HG02588 (cell line): ENCODE measurements at regions not wholly inside any gene's neighbourhood (a gene's known extent, or its start where the extent isn't known, plus 50 kb on each side); places are given as distances from the start of the nearest gene placed in this dataset.

Source experiments
- ATAC-seq: cut with Tn5 transposase; IDR thresholded peaks from one replicate; pipeline ENCODE4 v1.9.1; 2021; ENCODE audit warnings: mild to moderate bottlenecking, moderate library complexity; ENCODE audit not compliant: unreplicated experiment

DNA sequence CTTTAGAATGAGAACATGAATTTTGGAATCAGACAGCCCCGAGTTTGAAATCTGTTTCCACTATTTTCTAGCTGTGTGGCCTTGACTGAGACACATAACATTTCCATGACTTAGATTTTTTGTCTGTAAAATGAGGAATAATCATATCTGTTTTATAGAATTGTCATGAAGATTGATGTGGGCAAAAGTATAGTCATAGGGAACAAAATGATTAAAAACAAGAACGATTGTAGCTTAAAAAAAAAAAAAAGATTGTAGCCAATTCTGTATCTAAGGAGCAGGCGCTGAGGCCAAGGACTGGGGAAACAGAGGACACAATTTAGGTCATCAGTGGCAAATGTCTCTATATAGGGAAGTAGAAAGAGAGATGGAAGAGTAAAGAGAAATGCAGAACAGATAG lies 201.6 kb upstream of the C1QTNF7 start:
- no peak for ATAC-seq

DNA sequence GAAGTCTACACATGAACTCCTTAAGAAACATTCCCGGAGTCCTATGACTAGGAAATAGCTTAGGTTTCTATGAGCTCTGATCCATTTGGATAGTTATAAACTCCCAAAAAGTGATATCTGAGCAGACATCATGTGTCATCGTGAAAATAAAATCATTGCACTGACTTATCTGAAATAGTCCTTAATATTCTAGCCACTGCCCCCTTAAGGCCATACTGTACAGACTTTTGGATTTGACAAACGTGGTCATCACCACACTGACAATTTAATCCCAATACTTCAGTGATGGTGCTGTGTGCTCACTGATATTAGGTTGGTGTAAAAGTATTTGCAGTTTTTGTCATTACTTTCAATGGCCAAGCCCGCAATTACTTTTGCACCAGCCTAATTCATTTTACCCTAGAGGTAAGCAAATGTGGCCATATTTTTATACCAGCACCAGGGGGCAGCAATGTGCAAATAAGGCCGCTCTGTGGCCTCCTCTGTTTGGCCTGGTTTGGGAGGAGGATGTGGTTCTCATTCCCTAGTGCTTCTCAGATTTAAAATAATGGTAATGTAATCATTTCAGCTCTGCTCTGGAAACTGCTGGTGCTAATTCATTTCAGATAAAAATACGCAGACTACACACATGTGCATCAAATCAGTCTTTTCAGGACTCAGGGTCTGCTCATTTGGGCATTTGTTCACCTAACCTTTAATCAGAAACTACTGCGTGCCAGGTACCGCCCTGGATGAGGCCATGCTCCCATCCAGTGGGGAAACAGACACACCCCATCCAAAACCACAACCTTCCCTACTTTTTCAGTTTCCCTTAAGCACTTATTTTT lies 196.4 kb upstream of the C1QTNF7 start:
- ATAC-seq = peak; percentile 67

DNA sequence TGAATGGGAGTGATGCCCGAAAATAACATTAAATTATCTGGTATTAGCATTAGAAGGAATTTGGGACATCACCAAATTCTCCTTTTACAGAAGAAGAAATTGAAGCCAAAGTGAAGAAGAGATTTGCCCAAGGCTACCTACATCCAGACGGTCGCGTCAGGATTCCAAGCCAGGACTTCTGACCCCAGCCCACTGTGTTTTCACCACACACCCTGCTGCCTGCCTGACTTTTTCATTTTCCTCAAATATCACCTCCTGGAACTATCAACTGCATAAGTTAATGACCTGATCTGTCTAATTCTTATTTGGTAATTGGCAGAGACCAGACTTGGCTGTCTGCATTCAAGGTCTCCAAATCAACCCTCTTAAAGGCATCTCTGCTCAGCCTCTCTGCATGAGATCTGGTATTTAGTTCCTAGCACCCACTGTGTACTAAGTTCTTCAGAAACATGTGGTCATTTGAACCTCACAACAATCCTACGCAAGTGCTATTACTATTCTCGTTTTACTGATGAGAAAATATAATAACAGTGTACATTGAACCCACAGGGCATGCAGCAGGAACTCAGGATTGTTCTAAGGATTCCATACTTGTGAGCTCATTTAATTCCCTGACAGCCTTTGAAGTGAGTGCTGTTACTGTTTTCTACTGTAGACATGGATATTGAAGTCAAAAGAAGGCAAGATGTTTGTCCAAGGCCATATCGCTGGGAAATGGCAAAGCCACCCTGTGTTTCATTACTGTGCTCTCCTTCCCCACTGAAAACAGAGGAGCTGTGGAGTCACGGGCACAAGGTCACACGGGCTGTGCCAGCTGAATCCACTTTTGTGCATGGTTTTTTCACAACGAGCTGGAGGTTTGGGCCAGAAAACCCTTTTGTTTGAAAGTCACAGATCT lies 195.2 kb upstream of the C1QTNF7 start:
- ATAC-seq = no peak

DNA sequence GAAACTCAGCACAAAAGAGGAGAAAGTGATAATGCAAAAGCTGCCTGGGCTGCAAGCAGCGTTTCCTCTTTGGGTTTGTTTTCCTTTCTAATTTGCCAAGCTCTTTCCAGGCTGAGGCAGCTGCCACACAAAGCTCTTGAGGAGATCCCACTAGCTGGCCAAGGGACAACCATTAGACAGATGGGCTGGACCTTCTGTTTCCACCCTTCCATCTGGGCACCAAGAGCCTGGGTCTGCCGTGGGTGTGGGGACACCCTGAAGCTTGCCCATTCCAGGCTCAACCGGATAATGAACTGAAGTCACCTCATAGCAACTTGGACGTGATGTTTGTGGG lies 194.6 kb upstream of the C1QTNF7 start:
- ATAC-seq = no peak

DNA sequence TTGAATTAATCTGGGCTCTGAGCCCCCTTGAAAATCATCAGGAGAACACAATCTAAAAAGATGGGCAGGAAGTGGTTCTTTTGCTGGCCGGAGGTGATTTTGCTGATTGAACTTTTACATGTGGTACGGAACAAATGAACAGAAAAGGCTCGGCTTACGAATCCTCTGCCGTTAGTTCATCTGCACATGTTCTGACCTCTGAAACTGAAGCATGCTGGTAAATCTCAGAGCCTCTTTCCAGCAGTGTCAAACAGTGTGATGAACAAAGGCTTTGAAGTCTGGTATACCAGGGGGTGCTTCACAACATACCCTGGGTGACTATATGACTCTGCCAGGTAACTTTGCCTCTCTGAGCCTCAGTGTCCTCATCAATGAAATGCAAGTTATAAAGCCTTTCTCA lies 194.2 kb upstream of the C1QTNF7 start:
- ATAC-seq = no peak

DNA sequence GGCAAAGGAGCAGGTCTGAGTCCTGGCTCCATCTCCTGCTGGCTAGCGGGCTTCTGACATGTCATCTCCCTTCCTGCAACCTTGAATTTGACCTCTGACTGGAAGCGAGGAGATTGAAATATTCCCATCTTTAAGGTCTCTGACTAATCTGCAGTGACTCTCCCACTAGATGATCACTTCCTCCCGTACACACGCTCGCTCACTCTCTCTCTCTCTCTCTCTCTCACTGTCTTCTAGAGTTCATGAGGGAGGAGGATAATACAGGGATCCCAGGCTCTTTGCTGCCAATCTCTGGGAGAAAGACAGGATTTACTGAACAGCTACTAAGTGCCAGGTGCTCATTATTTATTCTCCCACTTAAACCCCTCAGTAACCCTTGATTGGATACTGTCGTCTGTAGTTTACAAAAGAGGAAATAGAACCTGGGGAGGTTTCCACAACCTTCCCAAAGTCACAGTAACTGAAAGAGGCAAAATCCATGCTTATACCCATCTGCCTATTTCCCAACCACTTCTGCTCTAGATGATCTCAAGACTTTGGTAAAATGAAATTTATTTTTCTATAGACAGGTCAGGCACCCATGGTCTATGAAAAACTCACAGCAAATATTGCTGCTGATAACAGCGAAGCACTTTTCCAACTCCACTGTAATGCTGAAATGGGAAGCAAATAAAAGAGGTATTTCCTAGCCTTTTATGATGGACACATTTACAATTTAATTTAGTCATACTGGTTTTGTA lies 193.5 kb upstream of the C1QTNF7 start:
- ATAC-seq = no peak

DNA sequence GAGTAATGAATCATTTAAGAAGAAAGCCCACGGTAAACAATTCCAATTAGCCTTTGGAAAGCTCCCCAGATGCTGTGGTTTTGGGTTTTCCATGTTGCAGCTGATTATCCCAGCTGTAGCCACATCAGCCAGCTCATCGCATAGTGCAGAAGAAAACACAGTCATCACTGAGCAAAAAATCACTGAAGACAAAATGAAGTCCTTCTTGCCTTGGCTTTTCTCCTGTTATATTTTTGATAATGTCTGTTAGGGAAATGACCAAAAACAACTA lies 193.0 kb upstream of the C1QTNF7 start:
- ATAC-seq = no peak

DNA sequence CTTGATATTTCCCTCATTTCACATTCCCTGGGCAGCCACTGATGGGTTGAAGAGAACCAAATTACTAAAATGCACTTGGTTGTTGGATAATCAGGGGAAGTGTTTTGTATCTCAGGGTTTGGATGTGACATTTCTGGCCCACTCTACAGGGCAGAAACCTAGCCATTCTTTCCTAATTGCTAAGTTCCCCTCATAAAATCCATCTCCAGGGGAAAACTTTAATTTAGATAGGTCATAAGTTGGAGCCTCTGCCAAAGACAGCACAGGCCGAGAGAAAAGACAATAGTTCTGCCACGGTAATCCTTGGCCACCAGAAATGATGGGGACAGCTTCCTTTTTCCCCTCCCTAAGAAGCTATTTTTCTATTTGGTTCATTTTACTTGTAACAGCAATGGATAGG lies 192.7 kb upstream of the C1QTNF7 start:
- no peak for ATAC-seq

DNA sequence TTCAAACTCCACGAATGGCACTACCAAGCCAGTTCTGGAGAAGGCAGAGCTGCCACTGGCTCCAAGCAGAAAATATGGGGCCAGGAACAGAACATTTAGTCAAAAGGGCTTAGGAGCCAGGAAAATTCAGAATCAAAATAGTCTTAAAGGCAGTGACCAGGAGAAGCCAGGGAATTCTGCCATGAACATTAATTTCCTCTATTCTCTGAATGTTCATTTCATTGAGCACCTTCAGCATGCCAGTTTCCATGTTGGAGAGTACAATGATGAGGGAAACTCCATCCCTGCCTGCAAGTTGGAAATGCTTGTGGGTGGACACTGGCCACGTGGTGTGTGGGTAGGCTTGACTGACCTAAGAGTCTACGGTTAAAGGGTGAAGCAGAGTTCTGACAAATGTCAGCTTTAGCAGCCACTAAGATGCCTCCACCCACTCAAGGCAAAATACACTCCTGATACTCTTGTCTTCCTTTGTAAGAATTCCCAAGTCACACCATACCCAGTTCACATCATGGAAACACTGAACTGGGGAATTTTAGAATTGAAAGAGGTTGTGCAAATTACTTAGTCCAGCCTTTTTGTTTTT lies 190.1 kb upstream of the C1QTNF7 start:
- ATAC-seq = no peak

DNA sequence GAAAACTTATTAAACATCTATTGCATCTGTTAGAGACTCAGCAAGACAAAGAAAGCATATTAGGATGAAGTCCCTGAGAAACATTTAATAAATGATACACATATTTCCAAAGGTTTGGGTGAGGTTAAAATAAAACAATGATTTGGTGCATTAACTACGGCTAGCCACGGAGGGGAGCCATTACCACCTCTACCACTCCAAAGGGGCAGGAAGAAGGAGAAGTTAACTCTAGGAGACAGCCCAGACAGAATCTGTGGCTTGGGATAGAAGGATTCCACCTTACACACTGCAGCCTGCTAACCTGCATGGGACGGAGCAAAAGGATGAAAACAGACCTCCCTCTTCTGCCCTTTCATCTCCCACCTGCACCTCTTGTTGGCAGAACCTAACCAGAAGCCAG lies 189.1 kb upstream of the C1QTNF7 start:
- ATAC-seq = no peak

DNA sequence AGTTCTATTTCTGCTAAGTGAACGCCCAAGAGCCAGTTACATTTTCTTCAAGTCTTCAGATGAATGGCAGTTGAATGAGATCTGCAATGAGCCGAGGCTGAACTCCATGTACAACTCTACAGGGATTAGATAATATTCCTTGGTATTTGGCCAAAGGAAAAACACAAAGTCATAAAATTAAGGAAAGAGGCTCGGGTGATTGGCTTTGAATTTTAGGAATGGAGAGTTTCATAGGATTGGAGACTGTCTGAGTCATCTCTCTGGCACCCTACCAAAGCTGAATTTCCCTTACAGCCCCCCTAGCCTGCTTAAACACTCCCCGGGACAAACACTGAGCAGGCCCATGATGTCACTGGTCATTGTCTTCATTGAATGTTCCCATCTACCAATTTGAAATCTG lies 188.0 kb upstream of the C1QTNF7 start:
- no peak for ATAC-seq

DNA sequence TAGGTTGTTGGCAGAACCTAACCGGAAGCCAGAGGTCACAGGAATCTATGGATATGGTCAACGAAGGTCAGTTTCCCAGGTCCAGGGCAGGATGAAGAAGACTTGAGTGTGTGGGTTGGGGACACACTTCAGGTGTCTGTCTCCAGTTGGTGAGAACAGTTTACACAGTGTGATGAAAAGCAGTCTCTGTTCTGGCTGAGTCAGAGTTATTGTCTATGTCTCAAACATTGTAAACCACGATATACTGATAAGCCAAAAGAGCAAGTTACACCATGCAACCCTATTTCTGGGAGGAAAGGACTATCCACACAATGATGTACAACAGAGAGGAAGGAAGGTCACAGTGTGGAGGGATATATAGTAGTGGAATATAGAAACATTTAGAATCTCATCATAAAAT lies 187.1 kb upstream of the C1QTNF7 start:
- ATAC-seq = no peak

DNA sequence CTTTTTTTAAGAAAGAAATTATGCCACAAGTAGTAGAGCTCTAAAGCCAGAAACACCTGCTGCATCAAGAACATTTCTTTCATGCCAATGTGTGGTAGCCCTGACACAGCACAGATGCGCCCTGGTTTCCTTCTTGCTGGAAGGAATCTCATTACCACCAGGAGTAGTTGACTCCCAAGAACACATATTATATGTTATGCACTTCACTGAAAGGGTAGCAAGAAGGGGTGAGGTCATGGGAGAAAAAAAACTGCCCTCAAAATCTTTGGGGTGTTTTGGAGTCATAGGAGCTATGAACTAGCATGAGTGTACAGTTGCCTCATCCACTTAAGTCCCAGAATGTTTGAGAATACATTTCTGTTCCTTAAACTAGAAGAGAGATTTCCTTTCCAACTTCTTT lies 185.8 kb upstream of the C1QTNF7 start:
- no peak for ATAC-seq

DNA sequence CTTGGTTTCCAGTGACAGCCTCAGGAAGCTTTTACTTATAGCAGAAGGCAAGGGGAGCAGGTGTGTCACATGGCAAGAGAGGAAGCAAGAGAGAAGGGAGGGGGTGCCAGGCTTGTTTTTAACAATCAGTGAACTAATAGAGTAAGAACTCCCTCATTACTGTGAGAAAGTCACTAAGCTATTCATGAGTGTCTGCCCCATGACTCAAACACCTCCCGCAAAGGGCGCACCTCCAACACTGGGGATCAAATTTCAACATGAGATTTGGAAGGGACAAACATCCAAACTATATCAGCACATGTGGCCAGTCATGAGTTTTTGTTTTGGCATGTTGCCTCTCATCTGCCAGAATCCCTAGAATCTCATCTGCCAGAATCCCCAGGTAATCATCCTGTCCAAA lies 183.5 kb upstream of the C1QTNF7 start:
- no peak for ATAC-seq

DNA sequence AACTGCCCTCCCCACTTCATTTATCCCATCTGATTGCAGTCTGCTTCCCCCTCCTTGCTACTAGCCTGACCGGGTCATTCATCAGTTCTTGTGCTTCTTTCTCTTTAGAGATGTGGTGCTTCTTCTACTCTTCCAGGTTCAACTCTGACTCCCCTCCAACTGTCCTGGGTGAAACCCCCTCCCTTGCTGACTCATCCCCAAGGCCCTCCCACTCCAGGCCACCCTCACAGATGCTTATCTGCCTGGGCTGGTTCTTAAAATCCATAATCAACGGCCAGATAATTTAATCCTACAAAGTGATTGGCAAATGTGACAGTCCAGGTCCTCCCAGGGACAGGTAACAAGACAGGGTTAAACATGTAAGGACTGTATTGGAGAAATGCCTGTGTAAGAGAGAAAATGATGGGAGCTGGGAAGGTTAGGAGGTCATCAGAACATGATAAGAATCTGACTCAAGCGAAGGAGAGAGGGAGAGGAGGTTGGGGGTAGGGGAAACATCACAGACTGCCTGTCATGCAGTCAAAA lies 182.8 kb upstream of the C1QTNF7 start:
- no peak for ATAC-seq

DNA sequence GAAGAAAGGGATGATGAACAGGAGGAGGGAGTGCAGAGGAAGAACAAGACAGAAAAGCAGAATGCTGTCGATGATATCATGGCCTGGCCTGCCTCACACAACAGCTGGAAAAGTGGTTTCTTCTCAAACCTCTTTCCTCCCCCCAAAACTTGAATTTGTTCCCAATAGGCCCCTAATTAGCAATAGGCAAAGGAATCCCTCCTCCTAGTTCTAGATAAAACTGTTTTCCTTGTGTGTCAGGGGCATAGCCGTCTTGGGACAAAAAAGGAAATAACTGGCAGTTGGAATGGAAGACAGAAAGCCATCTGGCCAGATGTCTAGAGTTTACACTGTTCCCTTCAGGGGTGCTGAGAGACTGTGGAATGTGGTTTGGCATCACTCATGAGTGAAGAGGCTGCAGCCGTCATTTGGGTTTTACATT lies 177.8 kb upstream of the C1QTNF7 start:
- no peak for ATAC-seq

DNA sequence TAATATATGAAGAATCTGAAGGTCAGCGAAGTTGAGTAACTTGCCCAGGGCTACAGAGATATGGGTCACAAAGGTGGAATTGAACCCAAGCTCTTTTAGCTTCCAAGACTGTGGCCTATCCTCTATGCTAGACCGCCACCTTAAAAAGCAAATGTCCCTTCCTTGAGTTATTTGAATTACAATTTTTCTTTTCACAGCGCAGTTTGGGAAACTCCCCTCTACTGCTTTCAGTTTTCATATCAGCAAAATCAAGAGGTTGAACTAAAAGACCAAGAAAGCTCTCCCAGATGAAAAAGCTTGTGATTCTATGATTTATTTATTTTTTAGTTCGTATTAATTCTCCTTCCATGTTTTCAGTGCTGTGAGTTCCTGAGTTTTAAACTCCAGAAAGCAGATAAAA lies 174.5 kb upstream of the C1QTNF7 start:
- ATAC-seq = peak; percentile 86

DNA sequence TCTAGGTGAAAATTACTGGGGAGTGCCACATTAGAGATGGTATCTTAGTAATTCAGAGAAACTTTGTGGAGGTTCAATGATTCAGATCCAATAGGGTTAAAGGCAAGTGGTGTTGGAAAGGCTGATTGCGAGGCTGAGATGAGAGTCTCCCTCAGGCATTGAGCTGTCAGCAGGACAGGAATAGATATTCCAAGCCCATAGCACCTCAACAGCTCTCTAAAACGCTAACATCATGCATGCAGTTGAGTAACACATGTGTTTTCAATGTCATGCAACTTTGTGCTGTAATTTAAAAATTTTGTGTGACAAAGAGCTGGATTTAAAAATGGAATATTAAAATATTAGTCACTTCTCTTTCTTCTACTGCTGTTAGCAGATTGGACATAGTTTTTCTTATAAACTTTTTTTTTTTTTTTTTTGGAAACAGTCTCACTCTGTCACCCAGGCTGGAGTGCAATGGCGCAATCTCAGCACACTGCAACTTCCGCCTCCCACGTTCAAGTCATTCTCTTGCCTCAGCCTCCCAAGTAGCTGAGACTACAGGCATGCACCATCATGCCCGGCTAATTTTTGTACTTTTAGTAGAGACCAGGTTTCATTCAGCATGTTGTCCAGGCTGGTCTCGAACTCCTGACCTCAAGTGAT lies 173.5 kb upstream of the C1QTNF7 start:
- no peak for ATAC-seq

DNA sequence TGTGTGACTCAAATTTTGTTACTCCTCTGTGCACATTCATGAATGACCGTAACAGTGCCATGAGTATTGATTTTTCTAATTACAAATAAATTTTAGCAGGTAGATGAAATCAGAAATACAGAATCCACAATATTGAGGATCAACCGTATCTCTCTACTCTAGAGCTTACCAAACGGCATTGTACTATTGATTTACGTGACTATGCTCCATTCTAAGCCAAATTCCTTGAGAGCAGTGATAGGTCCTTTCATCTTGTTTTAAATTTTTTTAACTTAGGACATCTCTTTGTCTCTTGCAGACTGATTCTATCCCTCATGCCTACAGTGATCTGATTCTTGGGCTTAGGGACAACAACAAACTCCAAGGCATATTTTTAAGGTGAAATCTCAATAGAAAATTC lies 172.3 kb upstream of the C1QTNF7 start:
- no peak for ATAC-seq

DNA sequence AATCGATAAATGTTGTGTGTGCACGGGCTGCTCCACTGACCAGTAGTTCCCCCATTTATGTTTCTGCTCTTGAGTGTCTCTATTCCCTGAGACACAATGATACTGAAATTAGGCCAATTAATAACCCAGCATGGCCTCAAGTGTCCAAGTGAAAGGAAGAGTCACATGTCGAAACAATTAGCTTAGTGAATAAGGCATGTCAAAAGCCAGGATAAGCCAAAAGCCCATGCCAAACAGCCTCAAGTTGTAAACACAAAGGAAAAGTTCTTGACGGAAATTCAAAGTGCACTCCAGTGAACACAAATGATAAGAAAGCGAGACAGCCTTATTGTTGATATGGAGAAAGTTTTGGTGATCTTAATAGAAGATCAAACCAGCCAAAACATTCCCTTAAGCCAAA lies 167.1 kb upstream of the C1QTNF7 start:
- no peak for ATAC-seq

DNA sequence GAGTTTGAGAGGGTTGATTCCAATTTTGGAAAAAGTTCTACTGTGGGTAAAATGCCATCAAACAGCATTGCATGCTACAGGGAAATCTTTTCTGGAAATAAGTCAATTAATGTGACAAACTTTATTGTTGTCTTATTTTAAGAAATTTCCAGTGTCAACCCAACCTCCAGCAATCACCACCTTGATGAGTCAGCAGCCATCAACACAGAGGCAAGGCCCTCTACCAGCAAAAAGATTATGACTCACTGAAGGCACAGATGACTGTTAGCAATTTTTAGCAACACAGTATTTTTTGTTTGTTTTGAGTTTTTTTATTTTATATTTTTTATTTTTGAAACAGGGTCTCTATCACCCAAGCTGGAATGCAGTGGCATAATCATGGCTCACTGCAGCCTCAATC lies 165.4 kb upstream of the C1QTNF7 start:
- ATAC-seq = no peak
